GM12878 (cell line): ENCODE measurements at regions not wholly inside any gene's neighbourhood (a gene's known extent, or its start where the extent isn't known, plus 50 kb on each side); places are given as distances from the start of the nearest gene placed in this dataset.

Experiments
- ATAC-seq: fragments of 200-7000 bp; cut with Tn5 transposase; 3 replicates; pipeline ENCODE4 v1.9.1; 2020; ENCODE audit warnings: mild to moderate bottlenecking, moderate library complexity
- BruUV-seq: library from RNA; stranded (reverse); fragments of 400-500 nt; replicated peaks from 2 replicates; lab custom pipeline; 2021; lab: Mats Ljungman, UMichigan
- CTCF ChIA-PET: fragments of 300-600 bp; sonication (Branson Sonifier 250); formaldehyde crosslinking; extraction: SDS; loops from one replicate; lab custom pipeline; 2021; ENCODE audit warnings: inconsistent platforms; lab: Yijun Ruan, JAX
- POLR2A ChIA-PET: fragments of 350-600 bp; formaldehyde crosslinking; extraction: SDS; loops from one replicate; lab custom pipeline; 2021; ENCODE audit warnings: inconsistent platforms; lab: Charles Lee
- RAD21 ChIA-PET: fragments of 300-600 bp; sonication (Branson Sonifier 250); formaldehyde crosslinking; loops from one replicate; lab custom pipeline; 2023; ENCODE audit warnings: antibody characterized with exemption; ENCODE audit not compliant: unreplicated experiment; lab: Charles Lee
- SMC1A ChIA-PET: fragments of 300-600 bp; sonication (Branson Sonifier 250); formaldehyde crosslinking; loops from one replicate; lab custom pipeline; 2023; ENCODE audit not compliant: unreplicated experiment, uncharacterized antibody; lab: Charles Lee
- DNase-seq: peaks from one replicate; pipeline ENCODE4 v3.0.0-alpha.2; 2011; ENCODE audit warnings: low read depth, low spot score
- FAIRE-seq: peaks from 3 replicates; lab custom pipeline; 2011; peaks lifted over from hg19 to GRCh38; lab: Jason Lieb, UNC
- H2AFZ ChIP-seq: 2 replicates; pipeline ENCODE4 v1.6.0; 2011; ENCODE audit warnings: low read depth, low read length, control low read depth; ENCODE audit not compliant: control insufficient read depth
- H3K27ac ChIP-seq: 2 replicates; pipeline ENCODE4 v1.5.1; 2011; ENCODE audit warnings: control low read depth; ENCODE audit not compliant: control insufficient read depth, insufficient read depth
- H3K27me3 ChIP-seq, 2 experiments: replicated peaks in 1 of 2; 2 replicates each; pipeline versions ENCODE4 v1.6.0 to v1.6.1; 2011; ENCODE audit warnings: low read length in 1 of 2; ENCODE audit not compliant: control insufficient read depth in 2 of 2, insufficient read depth in 2 of 2
- H3K36me3 ChIP-seq, 2 experiments: 2 replicates each; pipeline ENCODE4 v1.5.1; 2011; ENCODE audit warnings: low read length in 1 of 2; ENCODE audit not compliant: control insufficient read depth in 2 of 2, insufficient read depth in 2 of 2
- H3K4me1 ChIP-seq: 2 replicates; pipeline ENCODE4 v1.6.1; 2011; ENCODE audit warnings: mild to moderate bottlenecking, low read length, moderate library complexity, mixed read lengths; ENCODE audit not compliant: control insufficient read depth, insufficient read depth
- H3K4me2 ChIP-seq: 2 replicates; pipeline ENCODE4 v1.6.0; 2011; ENCODE audit warnings: control low read depth; ENCODE audit not compliant: control insufficient read depth, insufficient read depth
- H3K4me3 ChIP-seq: fragments of 200-600 bp; sonication (generic); 2 replicates; pipeline ENCODE4 v1.5.1; 2016
- H3K79me2 ChIP-seq: 2 replicates; pipeline ENCODE4 v1.6.0; 2011; ENCODE audit warnings: low read length; ENCODE audit not compliant: control insufficient read depth, insufficient read depth
- H3K9ac ChIP-seq: 2 replicates; pipeline ENCODE4 v1.8.0; 2011; ENCODE audit warnings: low read length, control low read depth, mixed read lengths; ENCODE audit not compliant: control insufficient read depth, insufficient read depth
- H3K9me3 ChIP-seq: replicated peaks from 3 replicates; pipeline ENCODE4 v1.5.1; 2011; ENCODE audit warnings: mild to moderate bottlenecking, low read length; ENCODE audit not compliant: control insufficient read depth, insufficient read depth
- H4K20me1 ChIP-seq: 2 replicates; pipeline ENCODE4 v1.6.0; 2011; ENCODE audit not compliant: control insufficient read depth, insufficient read depth
- BRCA1 ChIP-seq: IDR thresholded peaks from 2 replicates; pipeline ENCODE4 v1.6.1; 2011; ENCODE audit warnings: low read depth, low read length, improper control_type of control experiment
- CEBPB ChIP-seq, 2 experiments: fragments of 150-350 bp in 1 of 2; IDR thresholded peaks; 2 replicates each; pipeline ENCODE4 v1.6.1; 2012 to 2014; ENCODE audit warnings: low read depth in 2 of 2, low read length in 2 of 2, borderline replicate concordance in 1 of 2, inconsistent platforms in 1 of 2
- HDAC6 ChIP-seq: fragments of 200-600 bp; sonication (generic); IDR thresholded peaks from one replicate; pipeline ENCODE4 v1.8.0; 2017; ENCODE audit warnings: antibody characterized with exemption; ENCODE audit not compliant: unreplicated experiment
- KDM1A ChIP-seq: fragments of 200-600 bp; sonication (generic); IDR thresholded peaks from 2 replicates; pipeline ENCODE4 v1.6.1; 2016; ENCODE audit warnings: borderline replicate concordance
- LARP7 ChIP-seq: fragments of 450-650 bp; IDR thresholded peaks from 2 replicates; pipeline ENCODE4 v1.6.1; 2017; ENCODE audit warnings: mild to moderate bottlenecking
- MEF2B ChIP-seq: fragments of 450-650 bp; IDR thresholded peaks from 2 replicates; pipeline ENCODE4 v1.6.1; 2018; ENCODE audit warnings: mild to moderate bottlenecking, moderate library complexity; ENCODE audit not compliant: partially characterized antibody, poor library complexity, severe bottlenecking
- POLR2AphosphoS5 ChIP-seq: IDR thresholded peaks from 2 replicates; pipeline ENCODE4 v1.6.1; 2011; ENCODE audit warnings: mild to moderate bottlenecking, low read length, inconsistent platforms
- RAD21 ChIP-seq: IDR thresholded peaks from 2 replicates; pipeline ENCODE4 v1.6.1; 2011; ENCODE audit warnings: mild to moderate bottlenecking, low read depth, low read length, moderate library complexity; ENCODE audit not compliant: insufficient read depth
- RB1 ChIP-seq: fragments of 450-650 bp; formaldehyde crosslinking; IDR thresholded peaks from 2 replicates; pipeline ENCODE4 v1.6.1; 2017; ENCODE audit warnings: mild to moderate bottlenecking, borderline replicate concordance
- RELA ChIP-seq: fragments of 450-650 bp; IDR thresholded peaks from 2 replicates; pipeline ENCODE4 v1.8.0; 2014; ENCODE audit warnings: borderline replicate concordance; ENCODE audit not compliant: partially characterized antibody
- SIN3A ChIP-seq: IDR thresholded peaks from 2 replicates; pipeline ENCODE4 v1.6.1; 2012; ENCODE audit warnings: low read depth, low read length, improper control_type of control experiment
- TBL1XR1 ChIP-seq: IDR thresholded peaks from 2 replicates; pipeline ENCODE4 v1.6.1; 2012; ENCODE audit warnings: low read depth, low read length, improper control_type of control experiment
- WGBS: methylation state at CpG from one replicate; pipeline ENCODE4 v1.1.6; 2016; ENCODE audit warnings: low lambda C conversion rate; ENCODE audit not compliant: insufficient replicate concordance, insufficient coverage; ENCODE audit errors: missing lambda C conversion rate; 5-methylcytosine and 5-hydroxymethylcytosine counted together
- in situ Hi-C: fragments of 300-500 bp; cut with MboI; formaldehyde crosslinking; loops from 9 replicates; pipeline ENCODE4 v1.14.3; 2018; ENCODE audit warnings: mixed read lengths
- intact Hi-C: fragments of 100-400 bp; cut with micrococcal nuclease; formaldehyde crosslinking; loops from one replicate; pipeline ENCODE4 v1.14.2; 2022; ENCODE audit not compliant: unreplicated experiment
- TF ChIP-seq, protein P1 (sequence below), 3 experiments: IDR thresholded peaks in 2 of 3; conservative IDR thresholded peaks in 1 of 3; 2 replicates each; pipeline ENCODE4 v1.5.1; 2011; ENCODE audit warnings: low read depth in 3 of 3, low read length in 3 of 3, mild to moderate bottlenecking in 3 of 3, control low read depth in 2 of 3, moderate library complexity in 2 of 3, inconsistent platforms in 1 of 3, mixed read lengths in 1 of 3; ENCODE audit not compliant: control insufficient read depth in 2 of 3, insufficient read depth in 1 of 3; ENCODE audit errors: extremely low read depth in 1 of 3
- TF ChIP-seq, protein P2 (sequence below): fragments of 450-650 bp; IDR thresholded peaks from 2 replicates; pipeline ENCODE4 v1.6.1; 2017; ENCODE audit warnings: mild to moderate bottlenecking
- TF ChIP-seq, protein P3 (sequence below): fragments of 450-650 bp; IDR thresholded peaks from 2 replicates; pipeline ENCODE4 v1.6.1; 2017; ENCODE audit warnings: antibody characterized with exemption, mild to moderate bottlenecking, moderate library complexity
- TF ChIP-seq, protein P4 (sequence below): fragments of 450-650 bp; IDR thresholded peaks from 2 replicates; pipeline ENCODE4 v1.6.1; 2016; ENCODE audit warnings: mild to moderate bottlenecking

DNA sequence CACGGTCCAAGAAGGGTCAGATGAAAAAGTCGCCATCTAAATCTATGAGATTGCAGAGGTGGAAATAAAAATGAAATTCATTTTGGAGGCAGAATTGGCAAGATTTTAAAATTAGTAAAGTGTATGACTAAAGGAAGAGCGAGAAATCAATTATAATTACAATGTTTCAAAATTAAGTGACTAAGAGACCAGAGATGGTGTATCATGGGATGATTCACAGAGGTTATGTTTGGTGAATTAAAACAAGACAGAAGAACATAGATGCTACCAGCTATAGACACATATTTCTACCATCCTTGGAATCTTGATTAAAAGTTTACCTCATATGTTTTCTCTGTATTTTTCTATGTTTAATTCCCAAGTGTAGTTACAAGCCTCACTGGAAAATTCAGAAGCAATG lies 308.9 kb upstream of the DNAJC19 start:
- Histone ChIP-seq H3K9me3 (no peaks in the 10 kb centered on the region), H3K4me3 (no peak overlapping the region)
- SMC1A ChIA-PET: no interaction called here
- TF ChIP-seq KDM1A: no peak
- no peak for TF ChIP-seq LARP7
- no peak for TF ChIP-seq HDAC6
- no peak for TF ChIP-seq POLR2AphosphoS5
- no peak for TF ChIP-seq SIN3A
- no peak for TF ChIP-seq BRCA1
- TF ChIP-seq TBL1XR1: no peak
- no peak for TF ChIP-seq RELA
- TF ChIP-seq, protein P1, sequence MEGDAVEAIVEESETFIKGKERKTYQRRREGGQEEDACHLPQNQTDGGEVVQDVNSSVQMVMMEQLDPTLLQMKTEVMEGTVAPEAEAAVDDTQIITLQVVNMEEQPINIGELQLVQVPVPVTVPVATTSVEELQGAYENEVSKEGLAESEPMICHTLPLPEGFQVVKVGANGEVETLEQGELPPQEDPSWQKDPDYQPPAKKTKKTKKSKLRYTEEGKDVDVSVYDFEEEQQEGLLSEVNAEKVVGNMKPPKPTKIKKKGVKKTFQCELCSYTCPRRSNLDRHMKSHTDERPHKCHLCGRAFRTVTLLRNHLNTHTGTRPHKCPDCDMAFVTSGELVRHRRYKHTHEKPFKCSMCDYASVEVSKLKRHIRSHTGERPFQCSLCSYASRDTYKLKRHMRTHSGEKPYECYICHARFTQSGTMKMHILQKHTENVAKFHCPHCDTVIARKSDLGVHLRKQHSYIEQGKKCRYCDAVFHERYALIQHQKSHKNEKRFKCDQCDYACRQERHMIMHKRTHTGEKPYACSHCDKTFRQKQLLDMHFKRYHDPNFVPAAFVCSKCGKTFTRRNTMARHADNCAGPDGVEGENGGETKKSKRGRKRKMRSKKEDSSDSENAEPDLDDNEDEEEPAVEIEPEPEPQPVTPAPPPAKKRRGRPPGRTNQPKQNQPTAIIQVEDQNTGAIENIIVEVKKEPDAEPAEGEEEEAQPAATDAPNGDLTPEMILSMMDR (IDR thresholded peaks at IDR 0.05 in 2 of 3, conservative IDR thresholded peaks at IDR 0.05 in 1 of 3; ENCODE audit: control insufficient read depth in 2 of 3, extremely low read depth in 1 of 3, insufficient read depth in 1 of 3, low read depth in 3 of 3, low read length in 3 of 3): no peak
- TF ChIP-seq, protein P2, sequence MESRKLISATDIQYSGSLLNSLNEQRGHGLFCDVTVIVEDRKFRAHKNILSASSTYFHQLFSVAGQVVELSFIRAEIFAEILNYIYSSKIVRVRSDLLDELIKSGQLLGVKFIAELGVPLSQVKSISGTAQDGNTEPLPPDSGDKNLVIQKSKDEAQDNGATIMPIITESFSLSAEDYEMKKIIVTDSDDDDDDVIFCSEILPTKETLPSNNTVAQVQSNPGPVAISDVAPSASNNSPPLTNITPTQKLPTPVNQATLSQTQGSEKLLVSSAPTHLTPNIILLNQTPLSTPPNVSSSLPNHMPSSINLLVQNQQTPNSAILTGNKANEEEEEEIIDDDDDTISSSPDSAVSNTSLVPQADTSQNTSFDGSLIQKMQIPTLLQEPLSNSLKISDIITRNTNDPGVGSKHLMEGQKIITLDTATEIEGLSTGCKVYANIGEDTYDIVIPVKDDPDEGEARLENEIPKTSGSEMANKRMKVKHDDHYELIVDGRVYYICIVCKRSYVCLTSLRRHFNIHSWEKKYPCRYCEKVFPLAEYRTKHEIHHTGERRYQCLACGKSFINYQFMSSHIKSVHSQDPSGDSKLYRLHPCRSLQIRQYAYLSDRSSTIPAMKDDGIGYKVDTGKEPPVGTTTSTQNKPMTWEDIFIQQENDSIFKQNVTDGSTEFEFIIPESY: no peak
- TF ChIP-seq CEBPB (IDR thresholded peaks at IDR 0.05; ENCODE audit: borderline replicate concordance in 1 of 2, low read depth in 2 of 2, low read length in 2 of 2): no peak
- no peak for TF ChIP-seq MEF2B
- TF ChIP-seq, protein P3, sequence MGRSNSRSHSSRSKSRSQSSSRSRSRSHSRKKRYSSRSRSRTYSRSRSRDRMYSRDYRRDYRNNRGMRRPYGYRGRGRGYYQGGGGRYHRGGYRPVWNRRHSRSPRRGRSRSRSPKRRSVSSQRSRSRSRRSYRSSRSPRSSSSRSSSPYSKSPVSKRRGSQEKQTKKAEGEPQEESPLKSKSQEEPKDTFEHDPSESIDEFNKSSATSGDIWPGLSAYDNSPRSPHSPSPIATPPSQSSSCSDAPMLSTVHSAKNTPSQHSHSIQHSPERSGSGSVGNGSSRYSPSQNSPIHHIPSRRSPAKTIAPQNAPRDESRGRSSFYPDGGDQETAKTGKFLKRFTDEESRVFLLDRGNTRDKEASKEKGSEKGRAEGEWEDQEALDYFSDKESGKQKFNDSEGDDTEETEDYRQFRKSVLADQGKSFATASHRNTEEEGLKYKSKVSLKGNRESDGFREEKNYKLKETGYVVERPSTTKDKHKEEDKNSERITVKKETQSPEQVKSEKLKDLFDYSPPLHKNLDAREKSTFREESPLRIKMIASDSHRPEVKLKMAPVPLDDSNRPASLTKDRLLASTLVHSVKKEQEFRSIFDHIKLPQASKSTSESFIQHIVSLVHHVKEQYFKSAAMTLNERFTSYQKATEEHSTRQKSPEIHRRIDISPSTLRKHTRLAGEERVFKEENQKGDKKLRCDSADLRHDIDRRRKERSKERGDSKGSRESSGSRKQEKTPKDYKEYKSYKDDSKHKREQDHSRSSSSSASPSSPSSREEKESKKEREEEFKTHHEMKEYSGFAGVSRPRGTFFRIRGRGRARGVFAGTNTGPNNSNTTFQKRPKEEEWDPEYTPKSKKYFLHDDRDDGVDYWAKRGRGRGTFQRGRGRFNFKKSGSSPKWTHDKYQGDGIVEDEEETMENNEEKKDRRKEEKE: no peak
- no peak for TF ChIP-seq RB1
- TF ChIP-seq, protein P4, sequence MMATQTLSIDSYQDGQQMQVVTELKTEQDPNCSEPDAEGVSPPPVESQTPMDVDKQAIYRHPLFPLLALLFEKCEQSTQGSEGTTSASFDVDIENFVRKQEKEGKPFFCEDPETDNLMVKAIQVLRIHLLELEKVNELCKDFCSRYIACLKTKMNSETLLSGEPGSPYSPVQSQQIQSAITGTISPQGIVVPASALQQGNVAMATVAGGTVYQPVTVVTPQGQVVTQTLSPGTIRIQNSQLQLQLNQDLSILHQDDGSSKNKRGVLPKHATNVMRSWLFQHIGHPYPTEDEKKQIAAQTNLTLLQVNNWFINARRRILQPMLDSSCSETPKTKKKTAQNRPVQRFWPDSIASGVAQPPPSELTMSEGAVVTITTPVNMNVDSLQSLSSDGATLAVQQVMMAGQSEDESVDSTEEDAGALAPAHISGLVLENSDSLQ: no peak
- TF ChIP-seq RAD21: no peak
- TF ChIP-seq, all 136 proteins: peak for 0
- 3% methylated on average over 3 of the region's 3 CpGs for WGBS
- H3K36me3 ChIP-seq: no peaks in the 10 kb centered on the region
- no peaks in the 10 kb centered on the region for H3K27me3 ChIP-seq
- no peaks in the 10 kb centered on the region for H3K79me2 ChIP-seq
- ChIA-PET RAD21 (no interaction called here), CTCF (interaction anchor here (1.2 kb wide), 1 partner anchor 29 kb away, joined by 4 read pairs; no protein-coding TSS in a partner anchor), POLR2A (no interaction called here)
- in situ Hi-C loops (no loop called here), intact Hi-C loops (no loop called here)
- no peak overlapping the region for H3K9ac ChIP-seq
- H3K4me2 ChIP-seq: no peak overlapping the region
- no peaks in the 10 kb centered on the region for H3K4me1 ChIP-seq
- no peak overlapping the region for H2AFZ ChIP-seq
- FAIRE-seq (no peak), ATAC-seq (no peak), DNase-seq (no peak)
- no peak overlapping the region for H3K27ac ChIP-seq
- BruUV-seq: no TSS peak
- no peaks in the 10 kb centered on the region for H4K20me1 ChIP-seq
